ENCODE measurements at regions not wholly inside any gene's neighbourhood (a gene's known extent, or its start where the extent isn't known, plus 50 kb on each side); places are given as distances from the start of the nearest gene placed in this dataset.

- H2AFZ ChIP-seq (ENCODE audit: low read depth, low read length): no peak overlapping the region
- DNase-seq (ENCODE audit: low read depth) (no peak), FAIRE-seq (no peak)
- no peaks in the 10 kb centered on the region for H3K4me1 ChIP-seq (ENCODE audit: insufficient read depth, low read length)
- no peaks in the 10 kb centered on the region for H4K20me1 ChIP-seq (ENCODE audit: insufficient read depth, low read length)
- H3K27ac Mint-ChIP-seq (ENCODE audit: unreplicated experiment): no peak overlapping the region
- no peak for TF ChIP-seq EZH2 (IDR thresholded peaks at IDR 0.05; ENCODE audit: insufficient read depth, low read length)
- no peak for TF ChIP-seq CTCF (IDR thresholded peaks at IDR 0.05; ENCODE audit: insufficient read depth, low read depth, low read length)
- no peaks in the 10 kb centered on the region for H3K27me3 Mint-ChIP-seq (ENCODE audit: low read depth, unreplicated experiment)
- H3K4me3 Mint-ChIP-seq (ENCODE audit: unreplicated experiment): no peak overlapping the region
- H3K4me3 ChIP-seq (ENCODE audit: insufficient read depth, low read depth, low read length): no peak overlapping the region
- no peaks in the 10 kb centered on the region for H3K79me2 ChIP-seq (ENCODE audit: insufficient read depth, low read length)
- no peaks in the 10 kb centered on the region for H3K4me1 Mint-ChIP-seq (ENCODE audit: low read depth, unreplicated experiment)
- no peaks in the 10 kb centered on the region for H3K9me3 Mint-ChIP-seq (ENCODE audit: unreplicated experiment)
- no peak overlapping the region for H3K9ac ChIP-seq (ENCODE audit: low read length)
- H3K4me2 ChIP-seq (ENCODE audit: low read length): no peak overlapping the region
- no peaks in the 10 kb centered on the region for H3K36me3 Mint-ChIP-seq (ENCODE audit: low read depth, unreplicated experiment)
- H3K9me3 ChIP-seq (ENCODE audit: insufficient read depth, low read depth, low read length): no peaks in the 10 kb centered on the region
- H3K27me3 ChIP-seq (ENCODE audit: insufficient read depth, low read length): no peaks in the 10 kb centered on the region
- no peak overlapping the region for H3K27ac ChIP-seq (ENCODE audit: low read depth, low read length)
- no peaks in the 10 kb centered on the region for H3K36me3 ChIP-seq (ENCODE audit: insufficient read depth, low read length)
These were observed 265.3 kb downstream of the TBL1XR1 start for GRCh38 chr3:176931991-176932390.

GRCh38 chr3:176930942-176931341 is 266.3 kb downstream of the TBL1XR1 start:
- FAIRE-seq (no peak), DNase-seq (ENCODE audit: low read depth) (no peak)
- TF ChIP-seq EZH2 (IDR thresholded peaks at IDR 0.05; ENCODE audit: insufficient read depth, low read length) (no peak), CTCF (IDR thresholded peaks at IDR 0.05; ENCODE audit: insufficient read depth, low read depth, low read length) (no peak)
- Mint-ChIP-seq H3K27me3 (ENCODE audit: low read depth, unreplicated experiment) (no peaks in the 10 kb centered on the region), H3K4me1 (ENCODE audit: low read depth, unreplicated experiment) (no peaks in the 10 kb centered on the region), H3K36me3 (ENCODE audit: low read depth, unreplicated experiment) (no peaks in the 10 kb centered on the region), H3K27ac (ENCODE audit: unreplicated experiment) (no peak overlapping the region), H3K4me3 (ENCODE audit: unreplicated experiment) (no peak overlapping the region), H3K9me3 (ENCODE audit: unreplicated experiment) (no peaks in the 10 kb centered on the region)
- H3K4me3 ChIP-seq (ENCODE audit: insufficient read depth, low read depth, low read length): no peak overlapping the region
- no peak overlapping the region for H2AFZ ChIP-seq (ENCODE audit: low read depth, low read length)
- H4K20me1 ChIP-seq (ENCODE audit: insufficient read depth, low read length): no peaks in the 10 kb centered on the region
- no peaks in the 10 kb centered on the region for H3K9me3 ChIP-seq (ENCODE audit: insufficient read depth, low read depth, low read length)
- H3K9ac ChIP-seq (ENCODE audit: low read length): no peak overlapping the region
- H3K27me3 ChIP-seq (ENCODE audit: insufficient read depth, low read length): no peaks in the 10 kb centered on the region
- no peaks in the 10 kb centered on the region for H3K4me1 ChIP-seq (ENCODE audit: insufficient read depth, low read length)
- H3K27ac ChIP-seq (ENCODE audit: low read depth, low read length): no peak overlapping the region
- H3K36me3 ChIP-seq (ENCODE audit: insufficient read depth, low read length): no peaks in the 10 kb centered on the region
- no peaks in the 10 kb centered on the region for H3K79me2 ChIP-seq (ENCODE audit: insufficient read depth, low read length)
- H3K4me2 ChIP-seq (ENCODE audit: low read length): no peak overlapping the region

GRCh38 chr3:176928582-176928931 is 268.7 kb downstream of the TBL1XR1 start:
- H3K4me3 ChIP-seq (ENCODE audit: insufficient read depth, low read depth, low read length): no peak overlapping the region
- H3K4me1 Mint-ChIP-seq (ENCODE audit: low read depth, unreplicated experiment): no peaks in the 10 kb centered on the region
- no peaks in the 10 kb centered on the region for H3K27me3 ChIP-seq (ENCODE audit: insufficient read depth, low read length)
- no peaks in the 10 kb centered on the region for H3K9me3 Mint-ChIP-seq (ENCODE audit: unreplicated experiment)
- H3K9ac ChIP-seq (ENCODE audit: low read length): no peak overlapping the region
- FAIRE-seq (no peak), DNase-seq (ENCODE audit: low read depth) (no peak)
- H3K4me2 ChIP-seq (ENCODE audit: low read length): no peak overlapping the region
- H3K27ac Mint-ChIP-seq (ENCODE audit: unreplicated experiment): no peak overlapping the region
- H3K27ac ChIP-seq (ENCODE audit: low read depth, low read length): no peak overlapping the region
- no peak overlapping the region for H3K4me3 Mint-ChIP-seq (ENCODE audit: unreplicated experiment)
- TF ChIP-seq CTCF (IDR thresholded peaks at IDR 0.05; ENCODE audit: insufficient read depth, low read depth, low read length): no peak
- no peaks in the 10 kb centered on the region for H3K79me2 ChIP-seq (ENCODE audit: insufficient read depth, low read length)
- no peaks in the 10 kb centered on the region for H3K36me3 ChIP-seq (ENCODE audit: insufficient read depth, low read length)
- no peaks in the 10 kb centered on the region for H3K36me3 Mint-ChIP-seq (ENCODE audit: low read depth, unreplicated experiment)
- H3K4me1 ChIP-seq (ENCODE audit: insufficient read depth, low read length): no peaks in the 10 kb centered on the region
- no peaks in the 10 kb centered on the region for H3K27me3 Mint-ChIP-seq (ENCODE audit: low read depth, unreplicated experiment)
- no peak overlapping the region for H2AFZ ChIP-seq (ENCODE audit: low read depth, low read length)
- H4K20me1 ChIP-seq (ENCODE audit: insufficient read depth, low read length): no peaks in the 10 kb centered on the region
- no peaks in the 10 kb centered on the region for H3K9me3 ChIP-seq (ENCODE audit: insufficient read depth, low read depth, low read length)

All from astrocyte (in vitro differentiated cells and primary cell).